Prostate gland (tissue), 2 donors: ENCODE measurements at regions not wholly inside any gene's neighbourhood (a gene's known extent, or its start where the extent isn't known, plus 50 kb on each side); places are given as distances from the start of the nearest gene placed in this dataset.

Experiments
- DNase-seq: peaks from one replicate; pipeline ENCODE4 v3.0.0-alpha.2; 2019; ENCODE audit warnings: low spot score
- H3K27ac ChIP-seq, 2 donors: fragments of 200-600 bp; sonication (generic); 2 replicates each; pipeline ENCODE4 v1.5.1; 2017 to 2019
- H3K27me3 ChIP-seq: fragments of 200-600 bp; sonication (generic); replicated peaks from 2 replicates; pipeline ENCODE4 v1.5.1; 2019; ENCODE audit not compliant: insufficient read depth
- H3K36me3 ChIP-seq, 2 donors: fragments of 200-600 bp; sonication (generic); 1 replicate in 1 of 2; 2 replicates in 1 of 2; pipeline versions ENCODE4 v1.5.1 to v1.8.1; 2017 to 2019
- H3K4me1 ChIP-seq: fragments of 200-600 bp; sonication (generic); replicated peaks from 2 replicates; pipeline ENCODE4 v1.5.1; 2019
- H3K4me3 ChIP-seq, 2 donors: fragments of 200-600 bp; sonication (generic); 2 replicates each; pipeline ENCODE4 v1.5.1; 2017 to 2019
- H3K9me3 ChIP-seq: fragments of 200-600 bp; sonication (generic); 2 replicates; pipeline ENCODE4 v1.5.1; 2017
- POLR2A ChIP-seq: fragments of 450-650 bp; IDR thresholded peaks from one replicate; pipeline ENCODE4 v1.6.1; 2016; ENCODE audit warnings: antibody characterized with exemption, mild to moderate bottlenecking
- POLR2AphosphoS5 ChIP-seq: sonication (generic); formaldehyde crosslinking; IDR thresholded peaks from one replicate; pipeline ENCODE4 v1.6.1; 2017; ENCODE audit warnings: antibody characterized with exemption
- WGBS: methylation state at CpG from one replicate; pipeline ENCODE4 v1.1.5; 2018; 5-methylcytosine and 5-hydroxymethylcytosine counted together
- intact Hi-C: fragments of 100-400 bp; cut with DNase I; formaldehyde crosslinking; loops from one replicate; pipeline ENCODE4 v1.14.2; 2022
- TF ChIP-seq, protein P1 (sequence below), 4 experiments: fragments of 200-600 bp in 2 of 4; fragments of 450-650 bp in 2 of 4; sonication (generic) in 2 of 4; IDR thresholded peaks; 1 replicate in 3 of 4; 2 replicates in 1 of 4; pipeline ENCODE4 v1.5.1; 2016 to 2019; ENCODE audit warnings: antibody characterized with exemption in 4 of 4, mild to moderate bottlenecking in 2 of 4, moderate library complexity in 2 of 4

DNA sequence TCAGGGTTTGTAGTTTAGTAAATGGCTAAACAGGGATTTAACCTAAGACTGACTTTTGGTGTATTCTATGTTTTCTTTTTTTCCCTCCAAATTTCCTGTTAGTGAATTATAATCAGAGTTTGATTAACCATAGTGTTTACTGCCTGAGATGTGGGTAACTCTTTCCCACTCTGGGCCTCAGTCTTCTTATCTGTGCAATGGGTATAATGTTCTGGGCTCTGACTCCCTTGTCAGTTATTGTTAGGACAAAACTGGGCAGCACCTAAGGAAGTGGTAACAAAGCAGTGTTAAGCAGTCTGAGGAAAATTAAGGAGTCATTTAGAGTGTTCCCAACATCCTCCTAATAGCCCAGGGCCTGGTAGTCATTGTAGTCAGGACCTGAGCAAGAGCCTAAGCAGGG is 206.4 kb upstream of the N4BP1 start:
- DNase-seq: no peak
- TF ChIP-seq POLR2AphosphoS5 (no peak), POLR2A (no peak)
- TF ChIP-seq, protein P1, sequence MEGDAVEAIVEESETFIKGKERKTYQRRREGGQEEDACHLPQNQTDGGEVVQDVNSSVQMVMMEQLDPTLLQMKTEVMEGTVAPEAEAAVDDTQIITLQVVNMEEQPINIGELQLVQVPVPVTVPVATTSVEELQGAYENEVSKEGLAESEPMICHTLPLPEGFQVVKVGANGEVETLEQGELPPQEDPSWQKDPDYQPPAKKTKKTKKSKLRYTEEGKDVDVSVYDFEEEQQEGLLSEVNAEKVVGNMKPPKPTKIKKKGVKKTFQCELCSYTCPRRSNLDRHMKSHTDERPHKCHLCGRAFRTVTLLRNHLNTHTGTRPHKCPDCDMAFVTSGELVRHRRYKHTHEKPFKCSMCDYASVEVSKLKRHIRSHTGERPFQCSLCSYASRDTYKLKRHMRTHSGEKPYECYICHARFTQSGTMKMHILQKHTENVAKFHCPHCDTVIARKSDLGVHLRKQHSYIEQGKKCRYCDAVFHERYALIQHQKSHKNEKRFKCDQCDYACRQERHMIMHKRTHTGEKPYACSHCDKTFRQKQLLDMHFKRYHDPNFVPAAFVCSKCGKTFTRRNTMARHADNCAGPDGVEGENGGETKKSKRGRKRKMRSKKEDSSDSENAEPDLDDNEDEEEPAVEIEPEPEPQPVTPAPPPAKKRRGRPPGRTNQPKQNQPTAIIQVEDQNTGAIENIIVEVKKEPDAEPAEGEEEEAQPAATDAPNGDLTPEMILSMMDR (IDR thresholded peaks at IDR 0.05): no peak
- intact Hi-C loops: no loop called here
- Histone ChIP-seq H3K4me3 (no peak overlapping the region), H3K4me1 (no peaks in the 10 kb centered on the region), H3K27ac (no peak overlapping the region), H3K9me3 (no peaks in the 10 kb centered on the region), H3K27me3 (no peaks in the 10 kb centered on the region), H3K36me3 (no peaks in the 10 kb centered on the region)

DNA sequence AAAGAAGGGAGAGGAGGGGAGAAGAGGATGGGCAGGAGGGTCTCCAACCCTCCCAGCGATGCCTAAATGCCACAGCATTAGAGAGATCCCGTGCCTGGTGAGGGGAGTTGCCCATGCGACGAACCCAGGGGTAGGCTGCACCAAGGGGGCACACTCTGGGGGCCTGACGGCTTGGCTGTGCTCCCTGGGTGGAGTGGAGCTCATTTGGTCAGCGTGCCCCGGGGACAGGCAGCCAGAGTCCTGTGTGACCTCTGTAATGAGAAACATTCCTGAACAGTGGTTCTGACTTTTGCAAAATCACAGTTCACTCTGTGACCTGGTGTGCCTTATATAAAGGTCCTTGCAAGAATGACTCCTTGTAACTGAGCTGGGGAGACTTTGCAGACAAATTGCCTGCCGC is 205.0 kb upstream of the N4BP1 start:
- 46% methylated on average over 8 of the region's 8 CpGs for WGBS
- Histone ChIP-seq H3K27me3 (peaks cover 2% of the 10 kb centered on the region), H3K9me3 (no peaks in the 10 kb centered on the region), H3K4me3 (no peak overlapping the region), H3K4me1 (no peaks in the 10 kb centered on the region), H3K27ac (no peak overlapping the region), H3K36me3 (no peaks in the 10 kb centered on the region)
- TF ChIP-seq, protein P1 (IDR thresholded peaks at IDR 0.05): no peak
- TF ChIP-seq POLR2A (no peak), POLR2AphosphoS5 (no peak)
- no peak for DNase-seq
- intact Hi-C loops: no loop called here

DNA sequence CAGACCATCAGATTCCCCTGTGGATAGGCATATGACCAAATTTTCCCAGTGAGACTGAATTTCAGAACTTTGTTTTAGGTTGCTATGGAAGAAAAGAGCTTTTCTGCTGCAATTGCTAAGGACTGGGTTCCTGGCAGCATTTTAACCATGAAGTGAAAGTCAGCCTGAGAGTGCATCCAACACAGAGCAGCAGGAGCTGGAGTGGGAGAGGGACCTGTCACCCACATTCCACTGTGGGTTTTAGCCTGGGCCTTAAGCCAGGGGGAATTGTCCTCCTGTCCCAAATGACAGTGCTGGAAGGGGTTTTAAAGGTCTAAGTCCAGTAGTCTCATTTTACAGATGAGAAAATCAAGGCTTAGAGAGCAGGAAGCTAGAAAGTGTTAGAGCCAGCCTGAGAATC is 203.5 kb upstream of the N4BP1 start:
- no peak for DNase-seq

DNA sequence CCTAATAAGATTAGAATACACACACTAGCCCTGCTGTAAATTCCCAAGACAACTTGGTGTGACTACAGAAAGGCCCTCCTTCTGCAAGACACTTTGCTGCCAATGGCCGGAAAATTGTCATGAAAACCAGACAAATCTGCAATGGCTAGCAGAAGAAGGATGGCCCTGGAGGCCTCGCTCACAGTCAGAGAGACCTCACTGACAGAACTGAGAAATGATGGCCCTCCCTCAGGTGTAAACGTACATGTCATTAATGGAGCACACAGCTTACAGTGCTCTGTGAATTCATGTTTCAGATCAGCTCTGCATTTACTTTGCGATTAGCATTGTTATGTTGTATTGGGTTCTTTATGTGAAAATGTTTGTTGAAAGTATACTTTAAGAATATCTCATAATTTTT is 202.9 kb upstream of the N4BP1 start:
- intact Hi-C loops: no loop called here
- Histone ChIP-seq H3K27ac (no peak overlapping the region), H3K4me1 (no peaks in the 10 kb centered on the region), H3K27me3 (peaks cover 2% of the 10 kb centered on the region), H3K4me3 (no peak overlapping the region), H3K9me3 (no peaks in the 10 kb centered on the region), H3K36me3 (no peaks in the 10 kb centered on the region)
- TF ChIP-seq, protein P1 (IDR thresholded peaks at IDR 0.05): no peak
- TF ChIP-seq POLR2AphosphoS5: no peak
- no peak for TF ChIP-seq POLR2A
- no peak for DNase-seq
- WGBS: 79% methylated on average over 4 of the region's 4 CpGs

More for the DNA sequence above, 203.5 kb upstream of the N4BP1 start:
- Histone ChIP-seq H3K9me3 (no peaks in the 10 kb centered on the region), H3K27ac (no peak overlapping the region), H3K4me3 (no peak overlapping the region), H3K4me1 (no peaks in the 10 kb centered on the region), H3K27me3 (peaks cover 2% of the 10 kb centered on the region), H3K36me3 (no peaks in the 10 kb centered on the region)
- intact Hi-C loops: no loop called here
- TF ChIP-seq, protein P1 (IDR thresholded peaks at IDR 0.05): no peak
- TF ChIP-seq POLR2AphosphoS5: no peak
- no peak for TF ChIP-seq POLR2A

DNA sequence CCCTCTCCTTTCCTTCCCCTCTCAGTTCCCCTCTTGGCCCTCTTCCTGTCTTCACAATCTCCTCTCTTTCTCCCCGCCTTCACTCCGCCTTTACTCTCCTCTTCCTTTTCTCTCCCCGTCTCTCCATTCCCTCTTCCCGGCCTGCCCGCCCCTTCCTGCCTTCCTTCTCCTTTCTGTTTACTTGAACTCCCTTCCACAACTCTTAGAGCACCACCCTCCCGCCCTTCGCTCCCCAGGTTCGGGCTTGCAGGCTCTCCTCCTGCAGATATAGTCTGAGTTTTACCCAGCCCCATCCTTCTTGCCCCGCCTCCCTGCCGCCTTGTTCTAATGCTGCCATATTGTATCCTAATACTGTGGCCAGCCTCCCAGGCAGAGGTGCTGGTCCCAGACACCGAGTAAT is 201.5 kb upstream of the N4BP1 start:
- Histone ChIP-seq H3K4me1 (no peaks in the 10 kb centered on the region), H3K36me3 (no peaks in the 10 kb centered on the region), H3K9me3 (no peaks in the 10 kb centered on the region), H3K27me3 (peaks cover 2% of the 10 kb centered on the region), H3K27ac (no peak overlapping the region), H3K4me3 (no peak overlapping the region)
- intact Hi-C loops: no loop called here
- WGBS: 25% methylated on average over 11 of the region's 11 CpGs
- DNase-seq: no peak
- TF ChIP-seq, protein P1 (IDR thresholded peaks at IDR 0.05): no peak
- no peak for TF ChIP-seq POLR2A
- no peak for TF ChIP-seq POLR2AphosphoS5
